A549 (cell line): ENCODE measurements at regions not wholly inside any gene's neighbourhood (a gene's known extent, or its start where the extent isn't known, plus 50 kb on each side); places are given as distances from the start of the nearest gene placed in this dataset.

Experiments
- ATAC-seq, 2 experiments: fragments of 200-7000 bp in 1 of 2; fragments of >200 bp in 1 of 2; cut with Nextera tagmentation in 1 of 2; cut with Tn5 transposase in 1 of 2; 3 replicates each; pipeline versions ENCODE4 v1.8.0 to v1.9.1; 2018 to 2020; ENCODE audit warnings: mild to moderate bottlenecking in 1 of 2, moderate library complexity in 1 of 2
- CTCF ChIA-PET: fragments of 300-600 bp; sonication (Branson Sonifier 250); formaldehyde crosslinking; extraction: SDS; loops from one replicate; lab custom pipeline; 2021; ENCODE audit warnings: antibody characterized with exemption, inconsistent platforms; lab: Yijun Ruan, JAX
- POLR2A ChIA-PET: fragments of 350-600 bp; formaldehyde crosslinking; extraction: SDS; loops from one replicate; lab custom pipeline; 2021; ENCODE audit warnings: antibody characterized with exemption, inconsistent platforms; lab: Yijun Ruan, JAX
- DNase-seq, 2 experiments: peaks; one replicate each; pipeline versions ENCODE4 v3.0.0 to v3.0.0-alpha.2; 2011 to 2016; ENCODE audit warnings: low read depth in 1 of 2, low spot score in 1 of 2
- FAIRE-seq: peaks from 2 replicates; lab custom pipeline; 2011; peaks lifted over from hg19 to GRCh38; lab: Jason Lieb, UNC
- H3K27ac ChIP-seq, 2 experiments: fragments of >200 bp; sonication (Bioruptor Twin); formaldehyde crosslinking; 3 replicates each; pipeline ENCODE4 v1.5.1; 2016 to 2017
- H3K4me1 ChIP-seq: fragments of >200 bp; sonication (Bioruptor Twin); formaldehyde crosslinking; 3 replicates; pipeline ENCODE4 v1.6.1; 2016
- H3K4me2 ChIP-seq: fragments of >200 bp; sonication (Bioruptor Twin); formaldehyde crosslinking; 3 replicates; pipeline ENCODE4 v1.6.1; 2016
- H3K4me3 ChIP-seq: fragments of >200 bp; sonication (Bioruptor Twin); formaldehyde crosslinking; 3 replicates; pipeline ENCODE4 v1.5.1; 2016
- H3K9me3 ChIP-seq: fragments of >200 bp; sonication (Bioruptor Twin); formaldehyde crosslinking; 3 replicates; pipeline ENCODE4 v1.6.1; 2016
- BHLHE40 ChIP-seq: IDR thresholded peaks from 2 replicates; pipeline ENCODE4 v1.6.1; 2012; ENCODE audit warnings: low read depth, low read length, inconsistent platforms
- CBX8 ChIP-seq: fragments of 200-600 bp; sonication (generic); IDR thresholded peaks from 2 replicates; pipeline ENCODE4 v1.6.1; 2016
- CEBPB ChIP-seq, 2 experiments: fragments of >200 bp in 1 of 2; sonication (Bioruptor Twin) in 1 of 2; formaldehyde crosslinking in 1 of 2; IDR thresholded peaks; 2 replicates each; pipeline ENCODE4 v1.6.1; 2012 to 2016
- EP300 ChIP-seq, 2 experiments: fragments of >200 bp; sonication (Bioruptor Twin); formaldehyde crosslinking; IDR thresholded peaks; 2 replicates in 1 of 2; 3 replicates in 1 of 2; pipeline ENCODE4 v1.6.1; 2016 to 2017
- ESRRA ChIP-seq: fragments of 150-350 bp; IDR thresholded peaks from 2 replicates; pipeline ENCODE4 v1.6.1; 2014; ENCODE audit warnings: mild to moderate bottlenecking, low read length, borderline replicate concordance
- GATA3 ChIP-seq: IDR thresholded peaks from 2 replicates; pipeline ENCODE4 v1.6.1; 2012; ENCODE audit warnings: borderline replicate concordance
- HEYL ChIP-seq: fragments of 250-450 bp; sonication (Bioruptor Pico); IDR thresholded peaks from 2 replicates; pipeline ENCODE4 v1.8.0; 2021; ENCODE audit warnings: mild to moderate bottlenecking, moderate library complexity
- HOXA7 ChIP-seq: fragments of 250-450 bp; sonication (Bioruptor Pico); IDR thresholded peaks from 2 replicates; pipeline ENCODE4 v1.5.0; 2020; ENCODE audit warnings: mild to moderate bottlenecking, moderate library complexity
- JUNB ChIP-seq: fragments of >200 bp; sonication (Bioruptor Twin); formaldehyde crosslinking; IDR thresholded peaks from 2 replicates; pipeline ENCODE4 v1.6.1; 2016
- KDM1A ChIP-seq: fragments of 200-600 bp; sonication (generic); IDR thresholded peaks from 2 replicates; pipeline ENCODE4 v1.6.1; 2016; ENCODE audit warnings: low read depth, mild to moderate bottlenecking
- NFE2L2 ChIP-seq: fragments of 150-350 bp; conservative IDR thresholded peaks from 2 replicates; pipeline ENCODE4 v1.6.1; 2014; ENCODE audit warnings: low read length
- PHF8 ChIP-seq: fragments of 200-600 bp; sonication (generic); IDR thresholded peaks from 2 replicates; pipeline ENCODE4 v1.6.1; 2016; ENCODE audit warnings: low read depth, mild to moderate bottlenecking, antibody characterized with exemption, moderate library complexity, borderline replicate concordance
- POLR2A ChIP-seq: IDR thresholded peaks from 2 replicates; pipeline ENCODE4 v1.6.1; 2012; ENCODE audit warnings: mild to moderate bottlenecking, low read length
- RFX5 ChIP-seq: fragments of 450-650 bp; IDR thresholded peaks from 2 replicates; pipeline ENCODE4 v1.7.1; 2014; ENCODE audit warnings: antibody characterized with exemption, mild to moderate bottlenecking, moderate library complexity
- RNF2 ChIP-seq: fragments of 200-600 bp; sonication (generic); IDR thresholded peaks from 2 replicates; pipeline ENCODE4 v1.6.1; 2016; ENCODE audit warnings: low read depth, mild to moderate bottlenecking, antibody characterized with exemption, moderate library complexity, borderline replicate concordance
- ZSCAN20 ChIP-seq: fragments of 250-450 bp; sonication (Bioruptor Pico); IDR thresholded peaks from 2 replicates; pipeline ENCODE4 v1.8.0; 2022; ENCODE audit warnings: mild to moderate bottlenecking, moderate library complexity
- WGBS: methylation state at CpG from one replicate; pipeline ENCODE4 v1.1.6; 2017; ENCODE audit errors: missing lambda C conversion rate; 5-methylcytosine and 5-hydroxymethylcytosine counted together
- TF ChIP-seq, protein P1 (sequence below): fragments of >200 bp; sonication (Bioruptor Twin); formaldehyde crosslinking; IDR thresholded peaks from 3 replicates; pipeline ENCODE4 v1.6.1; 2016
- TF ChIP-seq, protein P2 (sequence below): fragments of 200-600 bp; sonication (generic); IDR thresholded peaks from 2 replicates; pipeline ENCODE4 v1.6.1; 2016; ENCODE audit warnings: antibody characterized with exemption, mild to moderate bottlenecking, moderate library complexity
- TF ChIP-seq, protein P3 (sequence below): fragments of >200 bp; sonication (Bioruptor Twin); formaldehyde crosslinking; IDR thresholded peaks from 2 replicates; pipeline ENCODE4 v1.6.1; 2016

GRCh38 chr2:198774576-198774975 is 683.2 kb downstream of the SATB2 start:
- ATAC-seq (no peak), DNase-seq (no peak), FAIRE-seq (no peak)
- ChIA-PET CTCF (no interaction called here), POLR2A (no interaction called here)
- Histone ChIP-seq H3K27ac (no peak overlapping the region), H3K9me3 (no peaks in the 10 kb centered on the region), H3K4me2 (no peak overlapping the region), H3K4me1 (no peaks in the 10 kb centered on the region), H3K4me3 (no peak overlapping the region)
- no peak for TF ChIP-seq PHF8
- no peak for TF ChIP-seq ESRRA
- no peak for TF ChIP-seq POLR2A
- no peak for TF ChIP-seq CEBPB (IDR thresholded peaks at IDR 0.05)
- TF ChIP-seq HOXA7 (CRISPR knock-in tag), result no peak
- 5% methylated on average over 2 of the region's 2 CpGs for WGBS

DNA sequence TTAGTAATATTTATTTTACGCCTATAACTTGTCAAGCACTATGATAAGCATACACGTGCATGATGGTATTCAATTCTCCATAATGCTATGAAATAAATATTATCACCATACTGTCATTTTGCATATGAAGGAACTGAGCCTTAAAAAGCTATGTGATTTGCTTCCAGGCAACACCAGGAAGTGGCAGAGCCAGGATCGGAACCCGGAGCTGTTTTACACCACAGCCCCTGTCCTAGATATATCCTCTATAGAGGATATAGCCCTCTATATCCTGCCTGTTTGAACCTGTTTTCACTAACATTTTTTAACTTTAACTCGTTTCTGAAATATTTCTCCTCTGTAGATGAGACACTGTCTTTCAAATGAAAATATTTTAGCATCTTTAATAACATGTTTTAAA is 690.0 kb downstream of the SATB2 start:
- 31% methylated on average over 5 of the region's 5 CpGs for WGBS
- TF ChIP-seq BHLHE40 (no peak), HEYL (CRISPR knock-in tag) (no peak), EP300 (IDR thresholded peaks at IDR 0.05) (no peak), RFX5 (no peak), CBX8 (no peak), ZSCAN20 (no peak), RNF2 (no peak), GATA3 (no peak)
- TF ChIP-seq, protein P1, sequence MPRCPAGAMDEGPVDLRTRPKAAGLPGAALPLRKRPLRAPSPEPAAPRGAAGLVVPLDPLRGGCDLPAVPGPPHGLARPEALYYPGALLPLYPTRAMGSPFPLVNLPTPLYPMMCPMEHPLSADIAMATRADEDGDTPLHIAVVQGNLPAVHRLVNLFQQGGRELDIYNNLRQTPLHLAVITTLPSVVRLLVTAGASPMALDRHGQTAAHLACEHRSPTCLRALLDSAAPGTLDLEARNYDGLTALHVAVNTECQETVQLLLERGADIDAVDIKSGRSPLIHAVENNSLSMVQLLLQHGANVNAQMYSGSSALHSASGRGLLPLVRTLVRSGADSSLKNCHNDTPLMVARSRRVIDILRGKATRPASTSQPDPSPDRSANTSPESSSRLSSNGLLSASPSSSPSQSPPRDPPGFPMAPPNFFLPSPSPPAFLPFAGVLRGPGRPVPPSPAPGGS, result no peak
- TF ChIP-seq, protein P2, sequence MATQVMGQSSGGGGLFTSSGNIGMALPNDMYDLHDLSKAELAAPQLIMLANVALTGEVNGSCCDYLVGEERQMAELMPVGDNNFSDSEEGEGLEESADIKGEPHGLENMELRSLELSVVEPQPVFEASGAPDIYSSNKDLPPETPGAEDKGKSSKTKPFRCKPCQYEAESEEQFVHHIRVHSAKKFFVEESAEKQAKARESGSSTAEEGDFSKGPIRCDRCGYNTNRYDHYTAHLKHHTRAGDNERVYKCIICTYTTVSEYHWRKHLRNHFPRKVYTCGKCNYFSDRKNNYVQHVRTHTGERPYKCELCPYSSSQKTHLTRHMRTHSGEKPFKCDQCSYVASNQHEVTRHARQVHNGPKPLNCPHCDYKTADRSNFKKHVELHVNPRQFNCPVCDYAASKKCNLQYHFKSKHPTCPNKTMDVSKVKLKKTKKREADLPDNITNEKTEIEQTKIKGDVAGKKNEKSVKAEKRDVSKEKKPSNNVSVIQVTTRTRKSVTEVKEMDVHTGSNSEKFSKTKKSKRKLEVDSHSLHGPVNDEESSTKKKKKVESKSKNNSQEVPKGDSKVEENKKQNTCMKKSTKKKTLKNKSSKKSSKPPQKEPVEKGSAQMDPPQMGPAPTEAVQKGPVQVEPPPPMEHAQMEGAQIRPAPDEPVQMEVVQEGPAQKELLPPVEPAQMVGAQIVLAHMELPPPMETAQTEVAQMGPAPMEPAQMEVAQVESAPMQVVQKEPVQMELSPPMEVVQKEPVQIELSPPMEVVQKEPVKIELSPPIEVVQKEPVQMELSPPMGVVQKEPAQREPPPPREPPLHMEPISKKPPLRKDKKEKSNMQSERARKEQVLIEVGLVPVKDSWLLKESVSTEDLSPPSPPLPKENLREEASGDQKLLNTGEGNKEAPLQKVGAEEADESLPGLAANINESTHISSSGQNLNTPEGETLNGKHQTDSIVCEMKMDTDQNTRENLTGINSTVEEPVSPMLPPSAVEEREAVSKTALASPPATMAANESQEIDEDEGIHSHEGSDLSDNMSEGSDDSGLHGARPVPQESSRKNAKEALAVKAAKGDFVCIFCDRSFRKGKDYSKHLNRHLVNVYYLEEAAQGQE, result no peak
- TF ChIP-seq, all 56 proteins: peak for 0
- FAIRE-seq, result no peak

GRCh38 chr2:198763793-198764192 is 693.9 kb downstream of the SATB2 start:
- Histone ChIP-seq H3K27ac (no peak overlapping the region), H3K4me3 (no peak overlapping the region), H3K9me3 (no peaks in the 10 kb centered on the region), H3K4me2 (no peak overlapping the region), H3K4me1 (no peaks in the 10 kb centered on the region)
- FAIRE-seq (no peak), ATAC-seq (no peak), DNase-seq (no peak)
- ChIA-PET CTCF (no interaction called here), POLR2A (no interaction called here)
- 3% methylated on average over 1 of the region's 1 CpG for WGBS
- TF ChIP-seq RNF2, result no peak
- no peak for TF ChIP-seq NFE2L2
- TF ChIP-seq, protein P3, sequence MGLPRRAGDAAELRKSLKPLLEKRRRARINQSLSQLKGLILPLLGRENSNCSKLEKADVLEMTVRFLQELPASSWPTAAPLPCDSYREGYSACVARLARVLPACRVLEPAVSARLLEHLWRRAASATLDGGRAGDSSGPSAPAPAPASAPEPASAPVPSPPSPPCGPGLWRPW, result no peak
- no peak for TF ChIP-seq KDM1A
- TF ChIP-seq HOXA7 (CRISPR knock-in tag), result no peak
- TF ChIP-seq JUNB, result no peak

More for the DNA sequence above, 690.0 kb downstream of the SATB2 start:
- DNase-seq (no peak), ATAC-seq (no peak)
- Histone ChIP-seq H3K4me3 (no peak overlapping the region), H3K9me3 (no peaks in the 10 kb centered on the region), H3K27ac (no peak overlapping the region), H3K4me1 (no peaks in the 10 kb centered on the region), H3K4me2 (no peak overlapping the region)
- ChIA-PET CTCF (no interaction called here), POLR2A (no interaction called here)
